AG20443 (cell line): ENCODE measurements at regions not wholly inside any gene's neighbourhood (a gene's known extent, or its start where the extent isn't known, plus 50 kb on each side); places are given as distances from the start of the nearest gene placed in this dataset.
"Not testable (repeated sequence)": the region's sequence is repeated elsewhere in the genome, so short reads cannot be mapped to it uniquely, and the experiment has no call there.

Experiments
- DNase-seq: peaks from one replicate; pipeline ENCODE4 v3.0.0; 2012; ENCODE audit warnings: low spot score, mixed read lengths

DNA sequence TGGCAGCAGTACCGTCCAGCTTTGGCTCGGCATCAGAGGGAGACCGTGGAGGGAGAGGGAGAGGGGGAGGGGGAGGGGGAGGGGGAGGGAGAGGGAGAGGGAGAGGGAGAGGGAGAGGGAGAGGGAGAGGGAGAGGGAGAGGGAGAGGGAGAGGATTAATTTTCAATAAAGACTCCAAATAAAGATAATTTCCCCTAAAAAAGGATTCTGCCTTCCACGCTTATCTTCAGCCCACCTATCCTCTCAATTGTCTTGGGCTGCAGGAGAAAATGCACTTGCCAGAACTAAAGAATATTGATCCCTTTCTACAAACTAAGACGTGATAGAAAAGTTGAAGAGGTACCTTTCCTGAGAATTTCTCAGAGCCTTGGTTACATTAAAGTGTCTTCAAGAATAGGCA lies 206.9 kb upstream of the CBLB start:
- not testable (repeated sequence) for DNase-seq

DNA sequence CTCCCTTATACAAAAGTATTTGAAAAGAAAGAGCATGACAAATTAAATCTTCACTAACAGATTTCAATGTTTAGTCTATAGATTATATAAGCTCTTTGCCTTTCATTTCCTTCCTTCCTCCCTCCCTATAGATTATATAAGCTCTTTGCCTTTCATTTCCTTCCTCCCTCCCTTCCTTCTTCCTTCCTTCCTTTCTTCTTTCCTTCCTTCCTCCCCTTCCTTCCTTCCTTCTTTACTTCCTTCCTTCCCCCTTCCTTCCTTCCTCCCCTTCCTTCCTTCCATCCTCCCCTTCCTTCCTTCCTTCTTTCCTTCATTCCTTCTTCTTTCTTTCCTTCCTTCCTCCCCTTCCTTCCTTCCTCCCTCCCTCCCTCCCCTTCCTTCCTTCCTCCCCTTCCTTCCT lies 209.8 kb upstream of the CBLB start:
- DNase-seq = no peak

DNA sequence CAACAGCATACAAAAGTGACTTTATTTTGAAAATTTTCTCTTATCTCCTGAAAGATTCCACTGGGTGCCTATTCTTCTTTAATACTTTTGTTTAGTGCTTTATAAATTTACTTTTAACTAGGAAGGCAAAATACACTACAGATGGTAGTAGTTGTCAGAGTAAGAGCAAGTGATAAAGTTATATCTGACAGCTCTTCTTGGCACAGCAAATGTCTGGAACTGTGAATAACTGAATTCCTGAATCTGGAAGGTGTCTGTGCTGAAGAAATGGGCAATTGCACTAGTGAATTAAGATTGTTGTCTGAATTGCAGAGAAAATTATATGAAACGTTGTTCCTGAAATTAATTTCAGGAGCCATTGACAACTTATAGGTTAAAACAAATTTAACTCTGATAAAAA lies 213.8 kb upstream of the CBLB start:
- DNase-seq = no peak

DNA sequence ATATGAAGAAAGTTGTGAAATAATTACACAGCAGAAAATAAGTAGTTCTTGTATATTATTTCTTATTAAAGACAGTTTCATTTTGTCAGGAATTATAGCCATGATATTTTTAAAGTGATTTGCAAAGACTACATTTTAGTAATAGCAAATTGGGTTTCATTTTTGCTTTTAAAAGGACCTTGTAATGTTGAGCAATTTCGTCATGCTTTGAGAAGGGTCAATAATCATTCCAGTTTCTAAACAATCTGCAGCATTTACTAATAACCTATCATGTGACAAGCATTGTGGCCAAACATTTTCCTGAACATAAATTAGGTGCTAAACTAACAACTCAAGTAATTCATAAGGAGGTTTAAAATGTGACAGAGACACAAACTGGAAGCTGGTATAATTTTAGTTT lies 214.4 kb upstream of the CBLB start:
- no peak for DNase-seq

DNA sequence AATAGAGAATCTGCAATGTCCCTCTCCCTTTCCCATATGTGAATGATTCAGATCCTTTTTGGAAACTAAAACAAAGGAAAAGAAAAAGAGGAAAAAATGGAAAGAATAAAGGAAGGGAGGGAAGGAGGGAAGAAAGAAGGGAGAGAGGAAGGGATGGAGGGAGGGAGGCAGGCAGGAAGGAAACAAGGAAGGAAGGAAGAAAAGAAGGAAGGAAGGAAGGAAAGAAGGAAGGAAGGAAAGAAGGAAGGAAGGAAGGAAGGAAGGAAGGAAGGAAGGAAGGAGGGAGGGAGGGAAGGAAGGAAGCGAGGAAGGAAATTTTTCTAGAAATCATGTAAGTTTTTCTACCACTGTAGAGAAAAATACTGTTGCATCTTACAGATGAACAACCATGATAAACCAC lies 215.0 kb upstream of the CBLB start:
- no peak for DNase-seq

DNA sequence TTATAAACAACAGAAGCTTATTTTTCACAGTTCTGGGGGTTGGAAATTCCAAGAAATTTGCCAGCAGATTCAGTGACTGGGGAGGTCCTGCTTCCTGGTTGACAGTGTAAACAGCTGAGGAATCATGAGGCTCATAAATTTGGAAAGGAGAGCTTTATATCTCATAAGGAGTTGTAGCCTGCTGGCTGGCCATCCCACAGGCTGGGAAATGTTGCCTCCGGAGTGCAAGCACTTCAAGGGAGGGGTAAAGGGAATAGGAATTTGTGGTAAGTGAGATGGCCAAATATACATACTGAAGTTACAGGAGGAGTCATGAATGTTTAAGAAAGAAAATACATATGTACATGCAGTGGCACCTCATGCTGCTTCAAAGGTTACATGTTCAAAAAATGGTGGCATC lies 217.2 kb upstream of the CBLB start:
- DNase-seq = no peak

DNA sequence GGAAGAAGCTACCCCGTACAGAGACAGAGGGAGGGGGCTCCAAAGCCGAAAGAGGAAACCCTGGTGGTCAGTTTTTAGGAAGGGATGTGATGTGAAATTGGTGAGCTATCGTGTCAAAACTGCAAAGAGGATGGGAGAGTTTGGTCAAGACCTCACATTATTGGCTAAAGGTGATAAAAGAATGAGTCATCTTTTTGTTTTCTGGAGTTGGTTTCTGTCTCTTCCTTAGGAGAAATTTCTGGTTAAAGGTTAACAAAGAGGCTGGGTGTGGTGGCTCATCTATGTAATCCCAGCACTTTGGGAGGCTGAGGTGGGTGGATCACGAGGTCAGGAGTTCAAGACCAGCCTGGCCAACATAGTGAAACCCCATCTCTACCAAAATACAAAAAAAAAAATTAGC lies 217.8 kb upstream of the CBLB start:
- DNase-seq = no peak

DNA sequence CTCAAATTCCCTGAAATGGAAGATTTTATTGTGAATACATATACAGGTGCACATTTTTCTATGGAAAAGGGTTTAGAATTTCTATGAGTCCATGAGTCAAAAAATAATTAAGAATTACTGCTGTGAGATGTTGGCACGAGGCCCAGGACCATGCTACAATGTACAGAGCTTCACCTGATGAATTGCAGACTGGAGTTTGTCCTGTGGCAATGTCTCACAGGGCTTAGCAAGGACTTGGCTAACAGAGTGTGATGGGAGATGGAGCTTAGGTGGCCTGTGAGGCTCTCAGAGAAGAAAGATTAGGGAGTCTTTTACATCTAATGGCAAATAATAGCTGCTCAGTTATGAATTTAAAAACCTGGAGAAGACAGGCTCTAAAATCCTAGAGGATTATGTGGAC lies 219.5 kb upstream of the CBLB start:
- DNase-seq = no peak

DNA sequence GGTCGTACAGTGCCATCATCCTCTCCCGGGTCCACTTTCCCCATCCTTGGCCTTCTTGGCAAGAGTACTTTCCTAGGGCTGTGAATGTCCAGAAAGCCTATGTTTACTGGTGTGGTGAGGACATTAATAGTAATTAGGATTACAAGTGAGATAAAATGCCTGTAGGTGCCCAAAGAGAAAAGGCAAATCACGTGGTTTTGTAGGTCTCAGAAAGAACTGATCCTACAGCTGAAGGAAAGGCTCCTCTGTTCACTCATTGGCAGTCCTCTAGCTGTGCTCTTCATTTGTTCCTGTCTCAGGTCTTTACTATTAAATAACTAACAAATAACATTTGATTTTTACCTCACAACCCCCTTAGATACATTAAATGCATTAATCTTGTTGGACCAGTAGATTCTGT lies 220.1 kb upstream of the CBLB start:
- no peak for DNase-seq

DNA sequence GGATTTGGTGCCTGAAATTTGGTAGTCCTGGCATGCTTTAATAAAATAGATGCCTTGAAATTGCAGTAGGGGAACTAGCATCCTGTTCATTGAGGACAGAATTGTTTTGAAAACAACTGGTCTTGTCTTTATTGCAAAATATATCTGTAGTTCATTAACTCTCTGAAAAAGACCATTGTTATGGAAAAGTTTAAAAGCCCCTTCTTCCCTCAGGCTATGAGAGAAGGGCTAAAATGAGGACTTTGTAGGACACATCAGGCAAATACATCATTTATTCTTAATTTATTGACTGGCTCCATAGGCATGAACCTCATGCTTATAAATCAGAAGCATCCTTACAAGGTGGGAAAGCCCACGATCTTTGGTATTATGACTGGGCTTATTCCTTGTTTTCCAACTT lies 221.0 kb upstream of the CBLB start:
- no peak for DNase-seq

DNA sequence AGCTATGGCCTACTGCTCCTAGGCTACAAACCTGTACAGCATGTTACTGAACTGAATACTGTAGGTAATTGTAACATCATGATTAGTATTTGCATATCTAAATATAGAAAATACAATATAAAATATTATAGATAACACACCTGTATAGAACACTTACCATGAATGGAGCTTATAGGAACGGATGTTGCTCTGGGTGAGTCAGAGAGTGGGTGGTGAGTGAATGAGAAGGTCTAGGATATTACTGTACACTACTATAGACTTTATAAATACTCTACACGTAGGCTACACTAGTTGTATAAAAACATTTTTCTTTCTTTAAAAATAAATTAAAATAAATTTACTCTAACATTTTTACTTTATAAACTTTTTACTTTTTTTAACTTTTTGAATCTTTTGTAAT lies 224.0 kb upstream of the CBLB start:
- DNase-seq = no peak

DNA sequence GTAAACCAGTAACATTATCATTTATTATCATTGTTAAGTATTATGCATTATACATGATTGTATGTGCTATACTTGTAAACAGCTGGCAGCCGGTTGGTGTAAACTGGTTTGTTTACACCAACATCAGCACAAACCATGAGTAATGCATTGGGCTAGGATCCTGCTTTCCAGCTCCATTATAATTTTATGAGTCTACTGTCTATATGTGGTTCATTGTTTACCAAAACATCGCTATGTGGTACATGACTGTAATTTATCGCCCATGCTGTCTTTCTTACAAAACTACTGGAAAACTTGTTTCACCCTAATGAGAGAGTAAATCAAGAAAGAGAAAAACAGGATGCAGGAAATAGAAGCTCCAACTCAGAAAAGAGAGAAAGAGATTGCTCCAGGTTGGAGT lies 224.8 kb upstream of the CBLB start:
- DNase-seq = no peak

DNA sequence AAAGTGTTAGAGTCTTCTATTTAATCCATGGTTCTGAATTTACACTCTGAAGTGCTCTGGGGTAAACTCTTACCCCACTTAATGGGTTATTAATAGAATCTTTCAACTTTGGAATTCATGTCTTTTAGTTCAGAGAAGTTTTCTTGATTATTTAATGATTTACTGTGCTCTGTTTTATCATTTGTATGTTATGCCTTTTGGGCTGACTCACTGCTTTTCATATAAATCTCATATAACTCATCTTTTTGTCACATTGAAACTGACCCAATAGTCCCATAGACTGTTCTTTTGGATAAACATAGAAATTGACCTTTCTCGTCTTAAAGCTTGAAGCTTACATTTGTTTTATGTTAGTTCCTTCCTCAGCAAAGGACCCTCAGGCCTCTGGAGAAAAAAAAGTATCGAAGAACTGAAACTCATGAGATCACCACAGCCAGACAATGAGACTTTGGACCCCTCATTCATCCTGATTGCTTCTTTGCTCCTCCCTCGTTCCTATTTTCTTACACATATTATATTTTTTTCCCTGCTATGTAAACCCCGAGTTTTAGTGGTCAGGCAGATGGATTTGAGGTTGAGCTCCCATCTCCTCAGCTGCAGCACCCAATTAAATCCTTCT lies 229.1 kb upstream of the CBLB start:
- no peak for DNase-seq

DNA sequence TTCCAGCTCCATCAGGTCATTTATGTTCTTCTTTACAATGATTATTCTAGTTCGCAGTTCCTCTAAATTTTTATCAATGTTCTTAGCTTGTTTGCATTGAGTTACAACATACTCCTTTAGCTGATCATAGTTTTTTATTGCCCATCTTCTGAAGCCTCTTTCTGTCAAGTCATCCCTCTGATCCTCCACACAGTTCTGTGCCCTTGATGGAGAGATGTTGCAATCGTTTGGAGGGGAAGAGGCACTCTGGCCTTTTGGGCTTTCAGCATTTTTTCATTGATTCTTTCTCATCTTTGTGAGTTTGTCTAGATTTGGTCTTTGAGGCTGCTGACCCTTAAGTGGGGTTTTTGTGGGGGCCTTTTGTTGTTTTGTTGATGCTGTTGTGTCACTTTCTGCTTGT lies 234.6 kb upstream of the CBLB start:
- no peak for DNase-seq

DNA sequence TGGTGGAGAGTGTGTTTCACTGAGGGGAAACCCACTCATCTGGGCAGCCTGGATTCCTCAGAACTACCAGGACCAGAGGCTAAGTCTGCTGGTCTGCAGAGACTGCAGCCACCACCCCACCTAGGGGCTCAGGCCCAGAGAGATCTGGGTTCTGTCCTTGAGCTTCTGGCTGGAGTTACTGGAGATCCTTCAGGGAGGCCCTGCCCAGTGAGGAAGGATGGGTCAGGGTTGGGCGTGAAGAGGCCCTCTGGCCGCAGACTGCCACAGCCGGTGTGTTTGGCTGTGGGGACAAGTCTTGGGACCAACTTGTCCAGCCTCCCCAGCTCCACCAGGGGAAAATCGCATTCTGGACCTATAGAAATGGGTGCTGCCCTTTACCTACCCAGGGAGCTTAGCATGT lies 235.3 kb upstream of the CBLB start:
- no peak for DNase-seq

DNA sequence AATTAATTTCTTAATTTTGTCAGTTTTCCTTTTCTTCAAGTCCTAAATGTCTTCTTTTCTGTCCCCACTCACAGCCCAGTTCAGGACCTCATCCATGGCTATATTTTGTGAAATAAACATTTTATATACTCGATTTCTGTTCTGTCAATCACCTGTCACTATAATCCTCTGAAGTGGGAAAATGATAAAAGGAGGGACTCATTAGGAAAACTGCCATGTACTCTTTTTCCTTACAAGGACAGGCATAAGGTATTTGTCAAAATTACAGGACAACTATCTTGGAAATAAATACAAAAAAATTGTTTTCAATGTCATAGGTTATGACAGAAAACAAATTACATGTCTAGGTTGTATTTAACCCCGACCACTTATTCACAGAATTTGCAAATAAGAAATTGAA lies 240.1 kb upstream of the CBLB start:
- no peak for DNase-seq

DNA sequence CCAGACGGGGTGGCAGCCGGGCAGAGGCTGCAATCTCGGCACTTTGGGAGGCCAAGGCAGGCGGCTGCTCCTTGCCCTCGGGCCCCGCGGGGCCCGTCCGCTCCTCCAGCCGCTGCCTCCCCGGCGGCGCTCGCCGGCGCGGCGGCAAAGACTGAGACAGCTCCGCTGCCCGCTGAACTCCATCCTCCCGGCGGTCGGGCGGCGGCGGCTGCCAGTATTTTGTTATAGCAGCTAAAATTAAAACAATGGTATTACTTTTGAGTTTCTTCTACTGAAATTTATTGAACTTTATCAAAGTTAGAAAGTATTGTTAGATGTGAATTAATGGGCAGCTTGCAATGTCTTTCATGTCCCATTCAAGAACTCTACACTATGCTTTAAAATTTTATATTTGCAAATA lies 243.7 kb upstream of the CBLB start:
- not testable (repeated sequence) for DNase-seq

DNA sequence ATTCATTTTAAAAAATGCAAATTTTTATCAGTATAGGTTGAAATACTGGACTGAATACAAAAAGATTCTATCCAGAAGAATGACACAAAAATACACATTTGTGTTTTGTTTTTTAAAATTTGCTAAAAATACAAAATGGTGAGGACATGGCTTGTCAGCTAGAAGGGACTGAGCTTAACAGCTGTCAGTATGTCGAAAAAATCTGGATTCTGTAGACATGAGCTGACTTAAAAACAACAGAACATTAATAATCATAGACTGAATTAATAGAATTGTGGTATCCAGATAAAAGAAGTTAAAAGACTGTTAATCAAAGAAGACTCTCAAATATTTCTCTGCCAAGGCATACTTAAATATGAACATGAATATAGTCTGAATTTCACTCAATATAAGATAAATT lies 244.9 kb upstream of the CBLB start:
- no peak for DNase-seq

DNA sequence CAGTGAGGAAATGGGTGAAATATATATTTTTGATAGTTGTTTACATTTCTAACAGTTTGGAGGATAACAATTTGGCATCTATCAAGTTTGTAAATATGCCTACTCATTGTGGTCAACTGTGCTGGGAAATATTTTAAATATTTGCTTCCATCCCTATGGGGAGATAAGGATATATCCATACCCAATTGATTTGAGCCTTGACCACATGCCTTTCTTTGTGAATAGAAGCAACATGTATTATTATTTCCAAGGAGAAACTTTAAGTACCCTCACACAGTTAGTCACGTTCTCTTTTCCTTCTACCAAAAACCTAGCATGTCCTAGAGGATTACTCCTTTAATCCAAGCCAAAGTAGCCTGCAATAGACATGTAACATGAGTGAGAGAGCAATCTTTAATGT lies 245.4 kb upstream of the CBLB start:
- no peak for DNase-seq

DNA sequence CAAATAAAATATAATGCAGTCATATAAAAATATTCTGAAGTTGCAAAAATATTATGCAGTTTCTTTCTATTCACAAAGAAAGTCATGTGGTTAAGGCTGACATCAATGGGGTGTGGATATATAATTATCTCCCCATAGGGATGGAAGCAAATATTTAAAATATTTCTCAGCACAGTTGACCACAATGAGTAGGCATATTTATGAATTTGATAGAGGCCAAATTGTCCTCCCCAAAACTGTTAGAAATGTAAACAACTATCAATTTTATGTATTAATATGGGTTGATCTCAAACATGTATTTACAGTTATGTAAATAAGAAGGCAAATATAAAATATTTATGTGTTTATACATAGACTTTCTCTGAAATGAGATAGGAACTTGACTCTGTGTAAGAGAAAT lies 246.0 kb upstream of the CBLB start:
- DNase-seq = peak; percentile 14

DNA sequence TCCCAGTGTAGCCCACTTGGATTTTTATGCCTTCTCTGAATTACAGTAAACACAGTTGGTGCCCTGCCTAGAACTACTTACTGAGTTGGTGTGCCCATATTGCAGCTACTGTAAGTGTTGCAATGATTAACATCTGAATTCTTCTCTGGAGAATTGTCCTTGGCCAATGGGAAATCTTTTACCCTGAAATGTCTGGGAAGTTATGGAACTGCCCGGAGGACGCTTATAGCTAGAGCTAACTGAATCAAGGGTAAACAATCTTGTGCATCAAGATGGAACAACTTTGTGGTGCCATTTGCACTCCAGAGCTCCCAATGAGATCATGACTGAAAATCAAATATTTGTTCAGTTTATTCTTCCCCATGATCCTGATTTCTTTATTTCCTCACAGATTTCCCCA lies 246.7 kb upstream of the CBLB start:
- no peak for DNase-seq

DNA sequence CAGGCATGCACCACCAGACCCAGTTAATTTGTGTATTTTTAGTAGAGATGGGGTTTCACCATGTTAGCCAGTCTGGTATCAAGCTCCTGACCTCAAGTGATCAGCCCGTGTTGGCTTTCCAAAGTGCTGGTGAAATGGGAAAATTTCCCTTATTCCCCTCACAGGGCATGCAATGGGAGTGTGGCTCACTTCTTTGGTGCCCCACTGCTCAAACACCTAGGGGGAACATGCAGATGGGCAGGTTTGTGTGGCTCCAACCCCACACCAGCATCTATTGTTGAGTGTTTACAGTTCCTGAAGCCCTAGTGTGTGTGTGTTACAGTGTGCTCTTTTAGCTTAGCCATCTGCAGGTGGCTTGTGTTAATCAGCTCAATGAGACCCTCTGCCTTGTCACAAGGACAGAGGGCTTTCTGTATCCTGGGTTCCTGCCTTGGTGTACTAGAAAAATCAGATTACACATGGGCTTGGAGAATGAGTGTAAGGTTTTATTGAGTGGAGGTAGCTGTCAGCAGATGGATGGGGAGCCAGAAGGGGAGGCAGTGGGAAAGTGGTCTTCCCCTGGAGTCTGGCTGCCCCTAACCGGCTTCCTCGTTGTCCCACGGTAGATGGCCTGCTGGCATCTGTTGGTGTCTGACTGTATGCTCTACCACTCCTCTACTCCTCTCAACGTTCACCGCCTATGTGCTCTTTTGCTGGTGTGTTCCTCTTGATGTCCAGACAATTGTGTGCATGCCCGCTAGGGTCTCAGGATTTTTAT lies 248.1 kb upstream of the CBLB start:
- DNase-seq = no peak

DNA sequence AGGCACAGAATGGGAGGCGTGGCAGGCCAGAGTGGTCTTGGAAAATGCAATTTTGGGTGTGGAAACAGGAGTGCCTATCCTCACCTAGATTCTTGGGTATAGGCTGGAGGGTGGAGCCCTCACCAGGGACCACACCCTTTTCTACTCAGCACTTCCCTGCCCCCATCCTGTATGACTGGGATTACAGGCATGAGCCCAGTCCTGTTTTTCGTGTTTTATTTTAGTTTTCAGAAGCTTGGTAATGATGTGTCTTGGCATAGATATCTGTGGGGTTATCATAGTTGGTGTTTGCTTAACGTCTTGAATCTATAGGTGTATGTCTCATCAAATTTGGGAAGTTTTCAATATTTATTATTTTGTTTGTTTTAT lies 248.7 kb upstream of the CBLB start:
- DNase-seq = no peak

DNA sequence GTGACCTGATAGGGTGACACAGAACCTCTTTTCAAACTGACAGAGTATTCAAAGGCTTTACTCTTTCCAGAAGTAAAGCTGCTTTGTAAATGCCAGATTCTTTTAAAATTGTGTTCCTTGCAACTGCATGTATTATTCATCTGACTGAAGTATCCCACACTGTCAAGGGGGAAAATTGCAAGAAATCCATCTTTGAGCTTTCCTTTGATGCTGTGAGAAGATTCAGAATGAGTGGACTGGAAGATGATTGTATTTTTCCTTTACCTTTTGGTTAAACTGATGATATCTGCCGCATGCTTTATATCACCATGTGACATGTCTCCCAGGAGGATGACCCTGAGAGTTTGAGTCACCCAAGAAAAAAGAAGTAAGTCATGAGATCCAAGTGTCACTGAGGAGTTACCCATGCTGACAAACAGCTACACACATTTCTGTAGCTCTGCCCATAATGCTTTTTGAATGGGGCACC lies 250.8 kb upstream of the CBLB start:
- DNase-seq = peak; percentile 29
